HG02973 (cell line): ENCODE measurements at regions not wholly inside any gene's neighbourhood (a gene's known extent, or its start where the extent isn't known, plus 50 kb on each side); places are given as distances from the start of the nearest gene placed in this dataset.

Experiments
- ATAC-seq: cut with Tn5 transposase; IDR thresholded peaks from one replicate; pipeline ENCODE4 v1.9.1; 2021; ENCODE audit warnings: moderate library complexity; ENCODE audit not compliant: unreplicated experiment

- no peak for ATAC-seq
These were observed 66.3 kb upstream of the UFM1 start for GRCh38 chr13:38283346-38283745.

GRCh38 chr13:38265132-38265497 is 84.5 kb upstream of the UFM1 start:
- ATAC-seq: no peak

GRCh38 chr13:38264363-38265131 is 85.1 kb upstream of the UFM1 start:
- no peak for ATAC-seq

GRCh38 chr13:38262211-38262610 is 87.4 kb upstream of the UFM1 start:
- no peak for ATAC-seq

GRCh38 chr13:38255600-38255999 is 94.1 kb upstream of the UFM1 start:
- no peak for ATAC-seq

GRCh38 chr13:38239874-38240273 is 109.8 kb upstream of the UFM1 start:
- ATAC-seq: no peak

- ATAC-seq: no peak
These were observed 121.3 kb upstream of the UFM1 start for GRCh38 chr13:38228322-38228721.

- no peak for ATAC-seq
These were observed 123.2 kb upstream of the UFM1 start for GRCh38 chr13:38226496-38226895.

- ATAC-seq: no peak
These were observed 126.6 kb upstream of the UFM1 start for GRCh38 chr13:38223089-38223488.

GRCh38 chr13:38221120-38221519 is 128.5 kb upstream of the UFM1 start:
- ATAC-seq: peak; percentile 85

GRCh38 chr13:38216181-38216580 is 133.5 kb upstream of the UFM1 start:
- no peak for ATAC-seq

GRCh38 chr13:38213314-38213713 is 136.3 kb upstream of the UFM1 start:
- ATAC-seq: no peak

GRCh38 chr13:38210928-38211596 is 138.6 kb upstream of the UFM1 start:
- no peak for ATAC-seq

- ATAC-seq: no peak
These were observed 145.1 kb upstream of the UFM1 start for GRCh38 chr13:38204556-38204955.

GRCh38 chr13:38202740-38203139 is 146.9 kb upstream of the UFM1 start:
- no peak for ATAC-seq

- no peak for ATAC-seq
These were observed 158.6 kb upstream of the UFM1 start for GRCh38 chr13:38191016-38191415.

GRCh38 chr13:38180670-38181069 is 169.0 kb upstream of the UFM1 start:
- ATAC-seq: no peak

GRCh38 chr13:38180126-38180525 is 169.5 kb upstream of the UFM1 start:
- ATAC-seq: no peak

- ATAC-seq: no peak
These were observed 173.0 kb upstream of the UFM1 start for GRCh38 chr13:38176664-38177063.

GRCh38 chr13:38173403-38173802 is 176.2 kb upstream of the UFM1 start:
- ATAC-seq: no peak

GRCh38 chr13:38167164-38167822 is 182.4 kb upstream of the UFM1 start:
- peak; percentile 98 for ATAC-seq

GRCh38 chr13:38166116-38166515 is 183.5 kb upstream of the UFM1 start:
- ATAC-seq: no peak
